H1 (cell line): ENCODE measurements at regions not wholly inside any gene's neighbourhood (a gene's known extent, or its start where the extent isn't known, plus 50 kb on each side); places are given as distances from the start of the nearest gene placed in this dataset.

Experiments
- ASH2L ChIP-seq: fragments of 200-600, 300-600 bp; sonication (generic); IDR thresholded peaks from one replicate; pipeline ENCODE4 v1.7.1; 2017; ENCODE audit warnings: low read length
- JUN ChIP-seq: IDR thresholded peaks from 2 replicates; pipeline ENCODE4 v1.6.1; 2011; ENCODE audit warnings: low read depth, mild to moderate bottlenecking, improper control_type of control experiment, low read length

- TF ChIP-seq JUN: no peak
- no peak for TF ChIP-seq ASH2L
Observed at GRCh38 chr22:48591286-48592065, 1236.2 kb downstream of the BRD1 start (continued).
